ENCODE measurements at regions not wholly inside any gene's neighbourhood (a gene's known extent, or its start where the extent isn't known, plus 50 kb on each side); places are given as distances from the start of the nearest gene placed in this dataset.
A peak's percentile ranks its signal among the peaks of the same experiment; 100 is the strongest.

GRCh38 chr3:106578911-106579310 lies 710.1 kb upstream of the CBLB start:
- DNase-seq, result no peak

GRCh38 chr3:106582151-106582550 lies 713.3 kb upstream of the CBLB start:
- DNase-seq, result no peak

GRCh38 chr3:106587551-106587950 lies 718.7 kb upstream of the CBLB start:
- DNase-seq, result no peak

GRCh38 chr3:106588739-106589138 lies 719.9 kb upstream of the CBLB start:
- no peak for DNase-seq

GRCh38 chr3:106589311-106589942 lies 720.6 kb upstream of the CBLB start:
- DNase-seq, result no peak

- DNase-seq, result no peak
Observed at GRCh38 chr3:106590216-106590615, 721.4 kb upstream of the CBLB start.

- no peak for DNase-seq
Observed at GRCh38 chr3:106593381-106593780, 724.6 kb upstream of the CBLB start.

- peak; percentile 55 for DNase-seq
Observed at GRCh38 chr3:106609666-106610301, 741.0 kb upstream of the CBLB start.

- no peak for DNase-seq
Observed at GRCh38 chr3:106610362-106610959, 741.6 kb upstream of the CBLB start.

GRCh38 chr3:106611116-106611515 lies 742.3 kb upstream of the CBLB start:
- no peak for DNase-seq

- no peak for DNase-seq
Observed at GRCh38 chr3:106611841-106612240, 743.0 kb upstream of the CBLB start.

GRCh38 chr3:106616556-106616955 lies 747.7 kb upstream of the CBLB start:
- DNase-seq, result no peak

GRCh38 chr3:106617276-106617675 lies 748.5 kb upstream of the CBLB start:
- no peak for DNase-seq

- no peak for DNase-seq
Observed at GRCh38 chr3:106620646-106621045, 751.8 kb upstream of the CBLB start.

- no peak for DNase-seq
Observed at GRCh38 chr3:106624154-106624553, 753.1 kb upstream of the CCDC54 start.

GRCh38 chr3:106628407-106628806 lies 748.8 kb upstream of the CCDC54 start:
- no peak for DNase-seq

- no peak for DNase-seq
Observed at GRCh38 chr3:106629215-106629832, 747.9 kb upstream of the CCDC54 start.

- no peak for DNase-seq
Observed at GRCh38 chr3:106631373-106632108, 745.7 kb upstream of the CCDC54 start.

GRCh38 chr3:106635271-106635670 lies 742.0 kb upstream of the CCDC54 start:
- DNase-seq, result no peak

GRCh38 chr3:106635826-106636225 lies 741.4 kb upstream of the CCDC54 start:
- DNase-seq, result no peak

- no peak for DNase-seq
Observed at GRCh38 chr3:106640353-106640752, 736.9 kb upstream of the CCDC54 start.

GRCh38 chr3:106642161-106642560 lies 735.1 kb upstream of the CCDC54 start:
- no peak for DNase-seq

GRCh38 chr3:106643684-106644161 lies 733.5 kb upstream of the CCDC54 start:
- DNase-seq, result no peak
